WTC11 (cell line): ENCODE measurements at regions not wholly inside any gene's neighbourhood (a gene's known extent, or its start where the extent isn't known, plus 50 kb on each side); places are given as distances from the start of the nearest gene placed in this dataset.

Experiments
- ATAC-seq: fragments of 200-7000 bp; cut with Tn5 transposase; 2 replicates; pipeline ENCODE4 v1.10.0; 2021; ENCODE audit warnings: mild to moderate bottlenecking, moderate library complexity
- CTCF ChIA-PET: fragments of 300-600 bp; sonication (Branson Sonifier 250); formaldehyde crosslinking; loops from one replicate; lab custom pipeline; 2021; ENCODE audit warnings: antibody characterized with exemption; lab: Charles Lee
- POLR2A ChIA-PET: fragments of 350-600 bp; sonication (Branson Sonifier 250); formaldehyde crosslinking; loops from one replicate; lab custom pipeline; 2021; ENCODE audit warnings: antibody characterized with exemption; lab: Charles Lee
- DNase-seq: peaks from one replicate; pipeline ENCODE4 v3.0.0; 2021; ENCODE audit warnings: low spot score
- H3K27ac Mint-ChIP-seq: 2 replicates; pipeline ENCODE4 v1.8.0; 2021; ENCODE audit warnings: mixed read lengths
- H3K27me3 Mint-ChIP-seq: 2 replicates; pipeline ENCODE4 v1.8.0; 2021; ENCODE audit warnings: low read depth, mild to moderate bottlenecking, moderate library complexity, mixed read lengths
- H3K36me3 Mint-ChIP-seq: 2 replicates; pipeline ENCODE4 v1.8.0; 2021; ENCODE audit warnings: mixed read lengths
- H3K4me1 Mint-ChIP-seq: 2 replicates; pipeline ENCODE4 v1.8.0; 2022; ENCODE audit warnings: mixed read lengths
- H3K4me3 Mint-ChIP-seq: 2 replicates; pipeline ENCODE4 v1.8.0; 2021; ENCODE audit warnings: mild to moderate bottlenecking, moderate library complexity, mixed read lengths
- H3K9me3 Mint-ChIP-seq: 2 replicates; pipeline ENCODE4 v1.8.0; 2021; ENCODE audit warnings: mixed read lengths
- CDX4 ChIP-seq: fragments of 250-450 bp; sonication (Bioruptor Pico); IDR thresholded peaks from 2 replicates; pipeline ENCODE4 v1.9.0; 2021; ENCODE audit warnings: moderate library complexity, mild to moderate bottlenecking, inconsistent platforms, borderline replicate concordance
- EMX1 ChIP-seq: fragments of 250-450 bp; sonication (Bioruptor Pico); IDR thresholded peaks from 2 replicates; pipeline ENCODE4 v1.8.0; 2021; ENCODE audit warnings: mild to moderate bottlenecking
- FOXP1 ChIP-seq: sonication (generic); formaldehyde crosslinking; IDR thresholded peaks from 2 replicates; pipeline ENCODE4 v1.8.0; 2022; ENCODE audit warnings: missing genetic modification reagents, mild to moderate bottlenecking, moderate library complexity, borderline replicate concordance
- HMGA2 ChIP-seq: fragments of 250-450 bp; sonication (Bioruptor Pico); IDR thresholded peaks from 2 replicates; pipeline ENCODE4 v1.4.0; 2021; ENCODE audit warnings: mild to moderate bottlenecking, moderate library complexity
- HMGXB4 ChIP-seq: sonication (generic); formaldehyde crosslinking; IDR thresholded peaks from 2 replicates; pipeline ENCODE4 v1.8.1; 2023; ENCODE audit warnings: mild to moderate bottlenecking, moderate library complexity, missing genetic modification reagents
- MYBL2 ChIP-seq: sonication (generic); formaldehyde crosslinking; IDR thresholded peaks from 2 replicates; pipeline ENCODE4 v1.8.1; 2023; ENCODE audit warnings: mild to moderate bottlenecking, moderate library complexity, missing genetic modification reagents
- NFATC4 ChIP-seq: fragments of 250-450 bp; sonication (Bioruptor Pico); IDR thresholded peaks from 2 replicates; pipeline ENCODE4 v1.9.0; 2021; ENCODE audit warnings: mild to moderate bottlenecking
- NFYB ChIP-seq: sonication (generic); formaldehyde crosslinking; conservative IDR thresholded peaks from 2 replicates; pipeline ENCODE4 v1.8.0; 2022; ENCODE audit warnings: low read depth, missing genetic modification reagents
- NR1H2 ChIP-seq: sonication (generic); formaldehyde crosslinking; IDR thresholded peaks from 2 replicates; pipeline ENCODE4 v1.9.0; 2021; ENCODE audit warnings: mild to moderate bottlenecking, moderate library complexity, missing genetic modification reagents
- NR2C2 ChIP-seq: sonication (generic); formaldehyde crosslinking; IDR thresholded peaks from 2 replicates; pipeline ENCODE4 v1.8.0; 2022; ENCODE audit warnings: mild to moderate bottlenecking, missing genetic modification reagents
- NR3C1 ChIP-seq: sonication (generic); formaldehyde crosslinking; conservative IDR thresholded peaks from 2 replicates; pipeline ENCODE4 v1.8.1; 2023; ENCODE audit warnings: low read depth, mild to moderate bottlenecking, missing genetic modification reagents
- OVOL2 ChIP-seq: fragments of 250-450 bp; sonication (Bioruptor Pico); IDR thresholded peaks from 2 replicates; pipeline ENCODE4 v1.9.0; 2021; ENCODE audit warnings: mild to moderate bottlenecking, borderline replicate concordance
- RORB ChIP-seq: fragments of 250-450 bp; sonication (Bioruptor Pico); IDR thresholded peaks from 2 replicates; pipeline ENCODE4 v1.9.0; 2021; ENCODE audit warnings: mild to moderate bottlenecking
- ZBTB21 ChIP-seq: sonication (generic); formaldehyde crosslinking; IDR thresholded peaks from 2 replicates; pipeline ENCODE4 v1.8.1; 2023; ENCODE audit warnings: mild to moderate bottlenecking, missing genetic modification reagents, borderline replicate concordance
- ZNF138 ChIP-seq: sonication (generic); formaldehyde crosslinking; conservative IDR thresholded peaks from 2 replicates; pipeline ENCODE4 v1.8.1; 2022; ENCODE audit warnings: mild to moderate bottlenecking, moderate library complexity, missing genetic modification reagents
- ZNF263 ChIP-seq: sonication (generic); formaldehyde crosslinking; IDR thresholded peaks from 2 replicates; pipeline ENCODE4 v1.8.1; 2022; ENCODE audit warnings: low read depth, mild to moderate bottlenecking, moderate library complexity, missing genetic modification reagents
- ZNF671 ChIP-seq: fragments of 250-450 bp; sonication (Bioruptor Pico); IDR thresholded peaks from 2 replicates; pipeline ENCODE4 v1.8.0; 2021; ENCODE audit warnings: mild to moderate bottlenecking
- TF ChIP-seq, protein P1 (sequence below): sonication (generic); formaldehyde crosslinking; IDR thresholded peaks from 2 replicates; pipeline ENCODE4 v1.8.0; 2022; ENCODE audit warnings: mild to moderate bottlenecking, missing genetic modification reagents
- TF ChIP-seq, protein P2 (sequence below): sonication (generic); formaldehyde crosslinking; IDR thresholded peaks from 2 replicates; pipeline ENCODE4 v1.8.1; 2022; ENCODE audit warnings: low read depth, mild to moderate bottlenecking, moderate library complexity, missing genetic modification reagents, borderline replicate concordance

DNA sequence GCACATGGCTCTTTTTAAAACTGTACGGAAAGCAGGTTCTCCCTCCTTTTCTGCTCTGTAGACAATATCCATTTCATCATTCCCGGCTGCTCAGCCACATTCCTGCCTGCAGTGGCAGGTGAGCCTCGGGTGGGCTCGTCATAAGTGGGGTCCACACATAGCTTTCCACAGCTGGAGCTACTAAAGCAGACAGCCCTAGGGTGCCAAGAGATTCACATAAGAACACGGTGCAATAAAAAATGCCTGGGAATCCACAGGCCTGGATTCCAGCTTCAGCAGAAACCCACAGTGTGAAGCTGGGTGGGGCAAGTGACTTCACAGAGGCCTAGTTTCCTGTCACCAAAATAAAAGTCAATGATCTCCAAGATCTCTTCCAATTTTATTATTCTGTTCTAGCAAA is 96.4 kb downstream of the MIS18A start:
- ATAC-seq: no peak
- ChIA-PET CTCF (interaction anchor here (1.1 kb wide), 1 partner anchor 107 kb away, joined by 3 read pairs; no protein-coding TSS in a partner anchor), POLR2A (interaction anchor here (0.8 kb wide), 1 partner anchor 107 kb away, joined by 3 read pairs; no protein-coding TSS in a partner anchor)
- peaks cover 13% of the 10 kb centered on the region for H3K4me1 Mint-ChIP-seq
- H3K4me3 Mint-ChIP-seq: no peak overlapping the region
- DNase-seq: no peak
- H3K36me3 Mint-ChIP-seq: no peaks in the 10 kb centered on the region
- H3K27me3 Mint-ChIP-seq: no peaks in the 10 kb centered on the region; the same call in 1 of the 2 replicates
- peaks cover 9% of the 10 kb centered on the region for H3K9me3 Mint-ChIP-seq
- H3K27ac Mint-ChIP-seq: no peak overlapping the region
- TF ChIP-seq NFYB: no peak
- TF ChIP-seq, all 79 proteins: peak for 0

DNA sequence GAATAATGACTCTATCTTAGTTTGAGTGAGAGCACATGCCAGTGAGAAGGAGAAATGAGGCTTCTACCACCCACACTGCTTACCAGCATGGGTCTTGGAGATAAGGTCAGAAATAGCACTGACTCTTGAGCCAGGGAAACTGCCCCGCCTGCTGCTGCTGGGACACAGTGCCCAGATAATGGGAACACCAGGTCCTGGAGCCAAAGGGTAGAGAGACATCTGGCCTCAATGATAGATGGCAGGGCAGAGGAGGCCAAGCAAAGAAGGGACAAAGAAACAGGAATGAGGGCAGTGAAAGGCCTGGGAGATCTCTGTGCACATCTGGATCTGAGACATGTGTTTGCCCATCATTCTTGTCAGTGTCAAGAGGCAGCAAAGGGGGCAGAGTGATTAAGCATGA is 97.4 kb downstream of the MIS18A start:
- Mint-ChIP-seq H3K4me3 (no peak overlapping the region), H3K27me3 (no peaks in the 10 kb centered on the region; the same call in 1 of the 2 replicates), H3K4me1 (peaks cover 11% of the 10 kb centered on the region), H3K27ac (no peak overlapping the region), H3K36me3 (no peaks in the 10 kb centered on the region), H3K9me3 (peaks cover 9% of the 10 kb centered on the region)
- POLR2A ChIA-PET: no interaction called here
- ATAC-seq (no peak), DNase-seq (no peak)
- CTCF ChIA-PET: interaction anchor here (0.6 kb wide), 1 partner anchor 398 kb away, joined by 3 read pairs; no protein-coding TSS in a partner anchor
- no peak for TF ChIP-seq ZBTB21 (CRISPR knock-in tag)
- TF ChIP-seq, protein P1, sequence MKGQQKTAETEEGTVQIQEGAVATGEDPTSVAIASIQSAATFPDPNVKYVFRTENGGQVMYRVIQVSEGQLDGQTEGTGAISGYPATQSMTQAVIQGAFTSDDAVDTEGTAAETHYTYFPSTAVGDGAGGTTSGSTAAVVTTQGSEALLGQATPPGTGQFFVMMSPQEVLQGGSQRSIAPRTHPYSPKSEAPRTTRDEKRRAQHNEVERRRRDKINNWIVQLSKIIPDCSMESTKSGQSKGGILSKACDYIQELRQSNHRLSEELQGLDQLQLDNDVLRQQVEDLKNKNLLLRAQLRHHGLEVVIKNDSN: no peak
- TF ChIP-seq CDX4 (CRISPR knock-in tag): no peak

DNA sequence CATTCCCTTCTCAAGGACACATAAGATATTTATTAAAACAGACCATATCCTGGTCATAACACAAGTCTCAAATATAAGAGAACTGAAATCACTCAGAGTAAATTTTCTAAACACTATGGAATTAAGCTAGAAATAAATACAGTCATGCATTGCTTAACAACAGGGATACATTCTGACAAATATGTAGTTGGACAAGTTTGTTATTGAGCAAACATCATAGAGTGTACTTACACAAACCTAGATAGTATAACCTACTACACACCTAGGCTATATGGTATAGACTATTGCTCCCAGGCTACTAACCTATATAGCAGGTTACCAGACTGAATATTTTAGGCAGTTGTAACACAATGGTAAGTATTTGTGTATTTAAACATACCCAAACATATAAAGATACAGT is 104.0 kb downstream of the MIS18A start:
- Mint-ChIP-seq H3K4me3 (no peak overlapping the region), H3K36me3 (no peaks in the 10 kb centered on the region), H3K27ac (no peak overlapping the region), H3K27me3 (no peaks in the 10 kb centered on the region; the same call in 1 of the 2 replicates), H3K9me3 (no peaks in the 10 kb centered on the region), H3K4me1 (no peaks in the 10 kb centered on the region)
- DNase-seq (no peak), ATAC-seq (no peak)
- POLR2A ChIA-PET: no interaction called here
- no peak for TF ChIP-seq OVOL2 (CRISPR knock-in tag)
- TF ChIP-seq ZNF263 (CRISPR knock-in tag): no peak
- no peak for TF ChIP-seq EMX1
- TF ChIP-seq HMGXB4 (CRISPR knock-in tag): no peak
- no peak for TF ChIP-seq NR1H2 (CRISPR knock-in tag)
- CTCF ChIA-PET: no interaction called here

DNA sequence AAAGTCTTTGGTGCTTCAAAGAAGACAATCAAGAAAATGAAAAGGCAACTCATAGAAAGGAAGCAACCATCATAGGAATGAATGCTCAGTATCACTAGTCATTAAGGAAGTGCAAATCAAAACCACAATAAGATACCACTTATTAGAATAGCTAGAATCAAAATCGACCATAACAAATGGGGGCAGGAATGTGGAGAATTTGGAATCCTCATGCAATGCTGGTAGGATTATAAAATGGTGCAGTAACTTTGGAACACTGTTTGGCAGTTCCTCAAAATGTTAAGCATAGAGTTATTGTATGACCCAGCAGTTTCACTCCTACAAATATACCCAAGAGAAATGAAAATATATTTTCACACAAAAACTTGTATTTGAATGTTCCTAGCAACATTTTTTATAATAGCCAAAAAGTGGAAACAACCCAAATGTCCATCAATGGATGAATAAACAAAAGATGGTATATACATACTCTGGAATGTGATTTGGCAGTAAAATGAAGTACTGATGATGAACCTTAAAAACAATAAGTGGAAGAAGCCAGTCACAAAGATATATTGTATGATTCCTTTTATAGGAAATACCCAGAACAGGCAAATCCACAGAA is 105.6 kb downstream of the MIS18A start:
- CTCF ChIA-PET: no interaction called here

DNA sequence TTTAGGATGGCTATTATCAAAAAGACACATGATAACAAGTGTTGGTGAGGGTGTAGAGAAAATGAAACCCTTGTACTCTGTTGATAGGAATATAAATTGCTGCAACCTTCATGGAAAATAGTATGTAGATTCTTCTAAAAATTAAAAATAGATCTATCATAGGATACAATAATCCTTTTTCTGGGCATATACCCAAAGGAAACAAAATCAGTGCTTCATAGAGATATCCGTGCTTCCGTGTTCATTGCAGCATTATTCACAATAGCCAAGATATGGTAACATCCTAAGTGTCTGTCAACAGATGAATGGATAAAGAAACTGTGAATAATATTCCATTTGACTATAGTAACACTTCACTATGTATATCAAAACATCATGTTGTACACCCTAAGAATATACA is 106.7 kb downstream of the MIS18A start:
- H3K36me3 Mint-ChIP-seq: no peaks in the 10 kb centered on the region
- no peak overlapping the region for H3K4me3 Mint-ChIP-seq
- H3K27ac Mint-ChIP-seq: no peak overlapping the region
- no peaks in the 10 kb centered on the region for H3K9me3 Mint-ChIP-seq
- POLR2A ChIA-PET: no interaction called here
- DNase-seq: no peak
- H3K4me1 Mint-ChIP-seq: no peaks in the 10 kb centered on the region
- TF ChIP-seq, protein P2, sequence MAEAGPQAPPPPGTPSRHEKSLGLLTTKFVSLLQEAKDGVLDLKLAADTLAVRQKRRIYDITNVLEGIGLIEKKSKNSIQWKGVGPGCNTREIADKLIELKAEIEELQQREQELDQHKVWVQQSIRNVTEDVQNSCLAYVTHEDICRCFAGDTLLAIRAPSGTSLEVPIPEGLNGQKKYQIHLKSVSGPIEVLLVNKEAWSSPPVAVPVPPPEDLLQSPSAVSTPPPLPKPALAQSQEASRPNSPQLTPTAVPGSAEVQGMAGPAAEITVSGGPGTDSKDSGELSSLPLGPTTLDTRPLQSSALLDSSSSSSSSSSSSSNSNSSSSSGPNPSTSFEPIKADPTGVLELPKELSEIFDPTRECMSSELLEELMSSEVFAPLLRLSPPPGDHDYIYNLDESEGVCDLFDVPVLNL (CRISPR knock-in tag): no peak
- TF ChIP-seq NFATC4 (no peak), RORB (CRISPR knock-in tag) (no peak), ZBTB21 (CRISPR knock-in tag) (no peak), MYBL2 (CRISPR knock-in tag) (no peak)
- TF ChIP-seq, all 79 proteins: peak for 0
- CTCF ChIA-PET: no interaction called here
- H3K27me3 Mint-ChIP-seq: no peaks in the 10 kb centered on the region
- ATAC-seq: no peak

More for the DNA sequence above, 105.6 kb downstream of the MIS18A start:
- Mint-ChIP-seq H3K27me3 (no peaks in the 10 kb centered on the region), H3K4me1 (no peaks in the 10 kb centered on the region), H3K9me3 (no peaks in the 10 kb centered on the region), H3K27ac (no peak overlapping the region), H3K4me3 (no peak overlapping the region), H3K36me3 (no peaks in the 10 kb centered on the region)
- no peak for ATAC-seq
- no peak for DNase-seq
- no peak for TF ChIP-seq ZNF138
- TF ChIP-seq, protein P1: no peak
- no peak for TF ChIP-seq ZNF671 (CRISPR knock-in tag)
- no peak for TF ChIP-seq FOXP1
- no peak for TF ChIP-seq NR2C2 (CRISPR knock-in tag)
- TF ChIP-seq HMGA2: no peak
- TF ChIP-seq NR3C1 (CRISPR knock-in tag): no peak
- POLR2A ChIA-PET: no interaction called here
